Gastroesophageal sphincter (tissue), 3 donors: ENCODE measurements at regions not wholly inside any gene's neighbourhood (a gene's known extent, or its start where the extent isn't known, plus 50 kb on each side); places are given as distances from the start of the nearest gene placed in this dataset.

Experiments
- CTCF ChIP-seq, 4 experiments: fragments of 200-600 bp in 2 of 4; fragments of 450-650 bp in 2 of 4; sonication (generic) in 1 of 4; IDR thresholded peaks; one replicate each; pipeline ENCODE4 v1.5.1; 2017 to 2019; ENCODE audit warnings: antibody characterized with exemption in 4 of 4, mild to moderate bottlenecking in 2 of 4, moderate library complexity in 2 of 4
- EP300 ChIP-seq: sonication (generic); formaldehyde crosslinking; IDR thresholded peaks from one replicate; pipeline ENCODE4 v1.6.1; 2017; ENCODE audit warnings: antibody characterized with exemption, mild to moderate bottlenecking
- POLR2A ChIP-seq, 2 donors: fragments of 450-650 bp; IDR thresholded peaks; one replicate each; pipeline ENCODE4 v1.6.1; 2017; ENCODE audit warnings: antibody characterized with exemption in 2 of 2, mild to moderate bottlenecking in 2 of 2, moderate library complexity in 1 of 2

- TF ChIP-seq CTCF (IDR thresholded peaks at IDR 0.05) (no peak), POLR2A (IDR thresholded peaks at IDR 0.05) (no peak), EP300 (no peak)
These were observed 1231.6 kb upstream of the DDX18 start for GRCh38 chr2:116582850-116583249.
